Brain microvascular endothelial cell (primary cell): ENCODE measurements at regions not wholly inside any gene's neighbourhood (a gene's known extent, or its start where the extent isn't known, plus 50 kb on each side); places are given as distances from the start of the nearest gene placed in this dataset.
A peak's percentile ranks its signal among the peaks of the same experiment; 100 is the strongest.

Experiments
- DNase-seq: peaks from one replicate; pipeline ENCODE4 v3.0.0-alpha.2; 2020
- H3K27ac ChIP-seq: fragments of 250-450 bp; sonication (Bioruptor Pico); 2 replicates; pipeline ENCODE4 v1.5.1; 2020; ENCODE audit warnings: mild to moderate bottlenecking, moderate library complexity
- H3K27me3 ChIP-seq: fragments of 250-450 bp; sonication (Bioruptor Pico); replicated peaks from 2 replicates; pipeline ENCODE4 v1.5.1; 2020; ENCODE audit warnings: mild to moderate bottlenecking
- H3K36me3 ChIP-seq: fragments of 250-450 bp; sonication (Bioruptor Pico); replicated peaks from 2 replicates; pipeline ENCODE4 v1.5.1; 2020; ENCODE audit warnings: mild to moderate bottlenecking
- H3K4me3 ChIP-seq: 2 replicates; pipeline ENCODE4 v1.5.1; 2011; ENCODE audit warnings: low read depth, mild to moderate bottlenecking, control low read depth, low read length, moderate library complexity
- CTCF ChIP-seq: IDR thresholded peaks from 2 replicates; pipeline ENCODE4 v1.5.1; 2011; ENCODE audit warnings: low read depth, mild to moderate bottlenecking, moderate library complexity, low read length, control low read depth, inconsistent platforms; ENCODE audit errors: missing control alignments
- in situ Hi-C: cut with HindIII; loops from 2 replicates; pipeline ENCODE4 v1.10.0; 2017; ENCODE audit warnings: low sequenced_read_pairs, low pct_ligation_motif_present

GRCh38 chr4:14125375-14126129 lies 498.0 kb upstream of the BOD1L1 start:
- Histone ChIP-seq H3K27me3 (no peaks in the 10 kb centered on the region), H3K36me3 (no peaks in the 10 kb centered on the region), H3K27ac (no peak overlapping the region), H3K4me3 (no peak overlapping the region)
- DNase-seq: no peak
- no peak for TF ChIP-seq CTCF
- in situ Hi-C loops: no loop called here

GRCh38 chr4:14130551-14130950 lies 503.0 kb upstream of the BOD1L1 start:
- DNase-seq: peak; percentile 11
- TF ChIP-seq CTCF: no peak
- Histone ChIP-seq H3K4me3 (no peak overlapping the region), H3K27ac (no peak overlapping the region), H3K27me3 (no peaks in the 10 kb centered on the region), H3K36me3 (no peaks in the 10 kb centered on the region)
- in situ Hi-C loops: no loop called here

GRCh38 chr4:14131335-14131734 lies 503.8 kb upstream of the BOD1L1 start:
- Histone ChIP-seq H3K27ac (no peak overlapping the region), H3K36me3 (no peaks in the 10 kb centered on the region), H3K4me3 (no peak overlapping the region), H3K27me3 (no peaks in the 10 kb centered on the region)
- in situ Hi-C loops: no loop called here
- DNase-seq: no peak
- no peak for TF ChIP-seq CTCF

- in situ Hi-C loops: no loop called here
- no peaks in the 10 kb centered on the region for H3K27me3 ChIP-seq
- DNase-seq: no peak
- no peak for TF ChIP-seq CTCF
- no peaks in the 10 kb centered on the region for H3K36me3 ChIP-seq
- H3K4me3 ChIP-seq: no peak overlapping the region
- no peak overlapping the region for H3K27ac ChIP-seq
These were observed 504.8 kb upstream of the BOD1L1 start for GRCh38 chr4:14132301-14132700.

- Histone ChIP-seq H3K27me3 (no peaks in the 10 kb centered on the region), H3K27ac (no peak overlapping the region), H3K4me3 (no peak overlapping the region), H3K36me3 (no peaks in the 10 kb centered on the region)
- no peak for TF ChIP-seq CTCF
- in situ Hi-C loops: no loop called here
- DNase-seq: no peak
These were observed 510.6 kb upstream of the BOD1L1 start for GRCh38 chr4:14138106-14138505.

GRCh38 chr4:14143892-14144291 lies 516.4 kb upstream of the BOD1L1 start:
- in situ Hi-C loops: no loop called here
- Histone ChIP-seq H3K27me3 (no peaks in the 10 kb centered on the region), H3K4me3 (no peak overlapping the region), H3K36me3 (no peaks in the 10 kb centered on the region), H3K27ac (no peak overlapping the region)
- no peak for DNase-seq
- peak; percentile 24 for TF ChIP-seq CTCF
